ENCODE measurements at regions not wholly inside any gene's neighbourhood (a gene's known extent, or its start where the extent isn't known, plus 50 kb on each side); places are given as distances from the start of the nearest gene placed in this dataset.

DNA sequence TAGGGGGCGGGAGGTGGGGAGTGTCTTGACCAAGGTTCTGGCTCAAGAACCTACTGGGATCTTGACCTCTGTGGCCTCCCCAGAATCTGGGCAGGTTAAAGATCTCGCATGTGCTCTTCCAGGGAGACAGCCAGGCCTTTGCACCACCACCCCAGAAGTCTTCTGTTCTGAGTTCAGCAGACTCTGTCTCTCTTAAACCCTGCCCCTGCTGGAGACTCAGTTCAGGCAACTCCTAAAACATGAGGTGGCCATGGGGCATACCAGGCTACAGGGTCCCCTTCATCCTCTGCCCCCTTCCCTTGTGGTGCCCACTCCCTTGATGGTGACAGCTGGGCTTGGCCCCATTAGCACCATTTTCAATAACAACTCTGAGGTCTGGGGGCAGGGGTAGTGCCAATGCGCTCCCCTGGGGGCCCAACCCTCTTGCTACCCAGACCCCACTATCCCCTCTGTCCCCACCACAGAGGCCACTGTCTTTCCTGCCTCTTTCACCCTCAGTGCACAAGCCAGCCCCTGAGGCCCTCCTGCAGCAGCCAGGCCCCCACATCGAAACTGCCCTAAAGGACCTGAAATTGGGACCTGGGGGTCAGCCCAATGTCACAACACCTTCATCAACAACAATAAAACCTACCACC lies 132.7 kb upstream of the RUNX3 start:
- Histone ChIP-seq H3K4me1 (no peaks in the 10 kb centered on the region), H3K27me3 (ENCODE audit: low read depth) (no peaks in the 10 kb centered on the region), H3K9me3 (no peaks in the 10 kb centered on the region), H3K4me3 (no peak overlapping the region), H3K36me3 (replicated peaks) (no peaks in the 10 kb centered on the region)
- in situ Hi-C loops (cut with MboI; ENCODE audit: low sequenced_read_pairs) = no loop called here
- no peak for DNase-seq (ENCODE audit: low spot score in 2 of 2)

DNA sequence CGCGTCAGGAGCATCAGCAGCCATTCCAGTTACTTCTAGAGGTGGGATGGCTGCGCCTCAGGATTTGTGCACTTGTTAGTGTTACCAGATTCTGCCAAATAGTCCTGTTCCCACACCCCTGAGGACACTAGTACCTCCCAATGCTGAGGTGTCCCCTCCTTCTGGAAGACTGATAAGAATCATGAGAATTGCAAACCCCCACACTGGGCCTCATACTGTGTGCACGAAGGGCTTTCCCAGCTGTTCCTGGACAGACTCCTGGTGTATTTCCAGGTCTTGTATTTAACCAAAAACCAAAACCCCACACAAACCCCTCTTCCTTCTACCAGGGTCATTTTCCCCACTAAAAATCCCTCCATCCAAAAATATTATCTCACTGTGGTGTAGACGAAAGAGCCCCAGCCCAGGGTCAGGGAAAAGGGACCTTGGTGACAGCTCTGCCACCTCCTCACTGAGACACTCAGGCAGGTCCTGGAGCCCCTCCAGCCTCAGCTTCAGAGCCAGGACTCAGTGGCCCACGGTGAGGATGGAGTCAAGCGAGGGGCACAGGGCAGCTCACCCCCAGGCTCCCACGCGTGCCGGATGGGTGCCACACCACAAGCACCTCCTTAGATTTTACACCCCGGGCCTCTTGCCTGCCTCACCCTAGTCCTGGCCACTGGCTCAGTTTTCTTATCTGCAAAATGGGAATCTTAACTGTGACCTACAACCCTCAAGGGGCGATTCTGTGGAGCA lies 131.4 kb upstream of the RUNX3 start:
- no peaks in the 10 kb centered on the region for H3K9me3 ChIP-seq
- no peaks in the 10 kb centered on the region for H3K27me3 ChIP-seq (ENCODE audit: low read depth)
- H3K36me3 ChIP-seq (replicated peaks) = no peaks in the 10 kb centered on the region
- no peak overlapping the region for H3K4me3 ChIP-seq
- in situ Hi-C loops (cut with MboI; ENCODE audit: low sequenced_read_pairs) = no loop called here
- H3K4me1 ChIP-seq = no peaks in the 10 kb centered on the region
- DNase-seq (ENCODE audit: low spot score in 2 of 2) = no peak

DNA sequence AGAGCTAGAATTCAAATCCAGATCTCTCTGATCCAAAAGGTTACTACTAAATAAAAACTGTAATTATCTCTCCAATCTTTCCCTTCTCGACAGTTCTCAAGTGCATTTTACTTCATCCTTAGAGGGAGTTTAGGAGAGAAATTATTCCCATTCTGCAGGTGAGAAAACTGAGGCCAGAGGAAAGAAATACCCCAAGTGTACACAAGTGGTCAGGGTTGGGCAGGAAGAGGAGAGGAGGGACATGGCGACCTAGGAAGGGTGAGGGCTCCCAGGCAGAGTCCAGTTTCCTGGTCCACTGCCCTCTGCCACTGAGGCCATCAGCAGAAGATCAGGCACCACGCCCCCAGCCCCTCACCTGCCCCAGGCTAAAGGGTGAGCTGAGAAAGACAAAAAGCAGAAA lies 127.1 kb upstream of the RUNX3 start:
- no peaks in the 10 kb centered on the region for H3K9me3 ChIP-seq
- in situ Hi-C loops (cut with MboI; ENCODE audit: low sequenced_read_pairs) = no loop called here
- no peaks in the 10 kb centered on the region for H3K36me3 ChIP-seq (replicated peaks)
- no peaks in the 10 kb centered on the region for H3K4me1 ChIP-seq
- DNase-seq (ENCODE audit: low spot score in 2 of 2) = no peak
- H3K27me3 ChIP-seq (ENCODE audit: low read depth) = peaks cover 12% of the 10 kb centered on the region
- no peak overlapping the region for H3K4me3 ChIP-seq

DNA sequence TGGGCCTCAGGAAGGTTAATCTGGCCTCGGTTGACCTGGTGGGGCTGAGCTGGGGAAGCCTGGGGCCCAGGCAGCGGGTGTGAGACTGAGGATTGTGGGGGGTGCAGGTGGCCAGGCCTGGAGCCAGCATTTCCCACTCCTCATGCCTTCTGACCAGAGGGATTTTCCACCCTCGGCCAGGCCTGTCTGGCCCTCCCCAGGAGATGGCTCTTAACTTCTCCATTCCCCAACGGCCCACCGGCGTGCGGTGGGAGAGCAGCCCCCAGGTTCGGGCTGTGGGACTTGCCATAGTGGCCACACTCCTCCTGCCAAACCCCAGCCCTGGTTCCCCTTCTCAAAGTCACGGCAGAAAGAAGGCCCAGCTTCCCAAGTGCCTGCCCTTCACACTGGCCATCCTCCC lies 126.5 kb upstream of the RUNX3 start:
- Histone ChIP-seq H3K9me3 (no peaks in the 10 kb centered on the region), H3K27me3 (ENCODE audit: low read depth) (peaks cover 12% of the 10 kb centered on the region), H3K4me1 (no peaks in the 10 kb centered on the region), H3K4me3 (no peak overlapping the region), H3K36me3 (replicated peaks) (no peaks in the 10 kb centered on the region)
- in situ Hi-C loops (cut with MboI; ENCODE audit: low sequenced_read_pairs) = no loop called here
- no peak for DNase-seq (ENCODE audit: low spot score in 2 of 2)

DNA sequence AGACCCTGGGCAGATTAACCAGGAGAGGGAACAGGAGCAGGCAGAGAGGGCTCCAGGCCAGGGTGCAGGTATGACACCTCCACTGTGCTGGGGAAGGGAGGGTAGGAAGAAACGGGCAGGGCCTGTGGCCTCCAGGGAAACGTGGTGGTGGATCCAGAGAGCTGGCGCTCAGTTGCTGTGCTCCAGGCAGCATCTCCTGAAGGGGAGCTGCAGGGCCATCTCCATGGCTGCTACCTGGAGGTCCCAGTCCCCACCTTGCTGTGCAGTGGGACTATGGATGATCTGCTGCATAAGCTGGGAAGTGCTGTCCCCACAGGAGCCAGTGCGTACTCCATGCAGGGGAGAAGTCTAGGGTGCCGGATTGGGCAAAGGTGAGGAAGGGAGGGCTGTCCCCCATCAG lies 125.9 kb upstream of the RUNX3 start:
- in situ Hi-C loops (cut with MboI; ENCODE audit: low sequenced_read_pairs) = no loop called here

DNA sequence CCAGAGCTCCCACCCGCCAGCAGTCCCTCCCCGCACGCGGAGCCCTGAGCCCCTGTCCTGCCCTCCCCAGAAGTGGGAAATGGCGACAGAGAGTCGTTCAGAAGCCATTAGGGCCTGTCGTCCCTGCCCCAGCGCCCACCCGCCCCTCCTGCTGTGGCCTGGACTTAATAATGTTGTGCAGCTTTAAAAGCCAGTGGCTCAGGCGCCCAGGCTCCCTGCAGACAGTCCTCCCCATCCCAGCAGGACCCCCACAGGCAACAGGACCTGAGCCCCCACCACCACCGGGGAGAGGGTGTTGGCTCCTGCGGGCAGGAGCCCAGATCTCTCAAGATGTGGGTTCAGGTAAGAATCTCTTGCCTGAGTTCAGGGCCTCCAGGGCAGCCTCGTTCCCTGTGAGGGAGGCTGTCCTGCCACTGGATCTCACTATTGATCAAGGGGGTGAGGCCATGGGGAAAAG lies 125.3 kb upstream of the RUNX3 start:
- Histone ChIP-seq H3K27me3 (ENCODE audit: low read depth) (peaks cover 12% of the 10 kb centered on the region), H3K9me3 (no peaks in the 10 kb centered on the region), H3K4me3 (no peak overlapping the region), H3K36me3 (replicated peaks) (no peaks in the 10 kb centered on the region), H3K4me1 (no peaks in the 10 kb centered on the region)
- in situ Hi-C loops (cut with MboI; ENCODE audit: low sequenced_read_pairs) = no loop called here
- no peak for DNase-seq (ENCODE audit: low spot score in 2 of 2)

More for the DNA sequence above, 125.9 kb upstream of the RUNX3 start:
- H3K4me3 ChIP-seq = no peak overlapping the region
- H3K9me3 ChIP-seq = no peaks in the 10 kb centered on the region
- no peaks in the 10 kb centered on the region for H3K4me1 ChIP-seq
- H3K36me3 ChIP-seq (replicated peaks) = no peaks in the 10 kb centered on the region
- peaks cover 12% of the 10 kb centered on the region for H3K27me3 ChIP-seq (ENCODE audit: low read depth)
- no peak for DNase-seq (ENCODE audit: low spot score in 2 of 2)

DNA sequence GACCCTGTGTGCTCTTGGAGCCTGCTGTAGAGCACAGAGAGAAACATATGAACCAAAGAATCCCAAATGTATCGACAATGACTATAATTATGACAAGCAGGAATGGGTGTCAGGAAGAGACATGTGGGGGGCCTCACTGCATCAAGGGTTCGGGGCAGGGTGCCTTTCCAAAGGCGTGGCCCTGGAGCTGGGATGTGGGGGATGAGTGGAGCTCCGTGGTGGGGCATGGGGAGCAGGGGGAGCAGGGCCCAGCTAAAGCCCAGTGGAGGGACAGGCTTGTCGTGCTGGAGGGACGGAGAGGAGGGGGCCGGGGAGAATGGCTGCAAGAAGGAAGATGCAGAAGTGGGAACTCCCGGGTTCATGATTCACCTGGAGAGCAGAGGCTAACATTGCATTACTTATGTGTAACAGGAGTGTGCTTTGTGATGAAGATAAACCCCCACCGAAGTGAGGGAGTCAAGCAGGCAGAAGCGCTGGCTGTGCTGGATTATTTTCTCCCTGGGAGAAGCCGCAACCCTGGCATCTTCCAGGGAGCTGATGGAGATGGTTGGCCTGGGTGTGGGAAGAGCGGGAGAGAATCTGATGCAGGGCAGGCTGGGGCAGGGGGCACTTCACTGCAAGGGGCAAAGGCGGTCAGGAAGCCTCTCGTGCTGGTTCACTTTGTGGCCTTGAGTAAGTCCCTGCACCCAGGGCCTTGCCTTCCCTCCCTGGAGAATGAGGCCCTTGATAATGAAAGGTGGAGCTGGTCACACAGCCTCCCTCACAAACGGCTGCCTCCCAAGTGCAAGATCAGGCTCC lies 124.6 kb upstream of the RUNX3 start:
- peaks cover 12% of the 10 kb centered on the region for H3K27me3 ChIP-seq (ENCODE audit: low read depth)
- H3K9me3 ChIP-seq = no peaks in the 10 kb centered on the region
- H3K4me3 ChIP-seq = no peak overlapping the region
- DNase-seq (ENCODE audit: low spot score in 2 of 2) = no peak
- no peaks in the 10 kb centered on the region for H3K36me3 ChIP-seq (replicated peaks)
- in situ Hi-C loops (cut with MboI; ENCODE audit: low sequenced_read_pairs) = no loop called here
- no peaks in the 10 kb centered on the region for H3K4me1 ChIP-seq

DNA sequence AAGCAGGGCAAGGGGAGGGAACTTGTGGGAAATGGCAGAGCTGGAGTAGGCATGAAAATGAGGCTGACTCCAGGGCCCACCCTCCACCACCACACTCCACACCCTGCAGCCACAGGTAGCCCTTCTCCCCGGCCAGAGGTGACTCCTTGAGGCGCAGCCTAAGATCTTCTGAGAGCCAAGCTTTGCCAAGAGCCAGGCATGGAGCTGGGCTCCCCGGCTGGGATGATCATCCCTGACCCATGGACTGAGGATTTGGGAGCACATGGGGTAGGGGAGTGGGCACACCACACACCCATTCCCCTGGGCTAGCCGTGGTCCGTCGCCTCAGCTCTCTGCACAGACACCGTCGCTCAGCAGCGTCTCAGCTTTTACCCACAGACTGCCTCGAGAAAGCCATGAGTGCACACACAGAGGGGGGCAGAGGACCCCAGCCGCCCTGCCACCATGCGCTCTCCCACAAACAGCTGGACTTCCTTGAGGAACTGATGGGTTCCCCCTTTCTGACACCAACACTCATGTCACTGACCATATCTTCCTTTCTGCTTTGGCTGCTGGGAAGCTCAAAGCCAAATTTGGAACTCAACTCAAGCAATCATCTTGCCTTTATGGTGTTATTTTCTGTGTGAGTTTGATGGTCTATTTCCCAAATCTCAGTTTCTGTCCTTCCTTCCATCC lies 123.6 kb upstream of the RUNX3 start:
- Histone ChIP-seq H3K27me3 (ENCODE audit: low read depth) (peaks cover 12% of the 10 kb centered on the region), H3K36me3 (replicated peaks) (no peaks in the 10 kb centered on the region), H3K9me3 (no peaks in the 10 kb centered on the region), H3K4me3 (no peak overlapping the region), H3K4me1 (no peaks in the 10 kb centered on the region)
- DNase-seq (ENCODE audit: low spot score in 2 of 2) = no peak
- in situ Hi-C loops (cut with MboI; ENCODE audit: low sequenced_read_pairs) = no loop called here

DNA sequence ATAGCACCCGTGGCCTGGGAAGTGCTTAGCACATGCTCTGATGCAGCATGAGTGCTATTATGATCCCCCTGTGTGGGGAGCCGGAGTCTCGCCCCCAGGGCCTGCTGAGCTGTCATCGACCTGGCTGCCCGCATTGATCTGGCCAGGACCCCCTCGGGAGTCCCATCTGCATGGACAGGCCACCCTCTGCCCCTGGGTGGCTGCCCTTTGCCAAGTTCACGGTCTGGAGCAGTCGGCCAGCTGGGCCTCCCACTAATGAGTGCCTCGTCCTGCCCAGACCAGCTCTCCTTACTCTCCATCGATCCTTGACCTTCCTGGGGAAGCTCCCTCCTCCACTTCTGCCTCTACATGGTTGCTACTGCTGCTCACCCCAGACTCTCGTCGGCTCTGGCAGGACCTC lies 121.8 kb upstream of the RUNX3 start:
- Histone ChIP-seq H3K4me1 (no peaks in the 10 kb centered on the region), H3K9me3 (no peaks in the 10 kb centered on the region), H3K4me3 (no peak overlapping the region), H3K27me3 (ENCODE audit: low read depth) (peaks cover 12% of the 10 kb centered on the region), H3K36me3 (replicated peaks) (no peaks in the 10 kb centered on the region)
- DNase-seq (ENCODE audit: low spot score in 2 of 2) = no peak
- in situ Hi-C loops (cut with MboI; ENCODE audit: low sequenced_read_pairs) = no loop called here

DNA sequence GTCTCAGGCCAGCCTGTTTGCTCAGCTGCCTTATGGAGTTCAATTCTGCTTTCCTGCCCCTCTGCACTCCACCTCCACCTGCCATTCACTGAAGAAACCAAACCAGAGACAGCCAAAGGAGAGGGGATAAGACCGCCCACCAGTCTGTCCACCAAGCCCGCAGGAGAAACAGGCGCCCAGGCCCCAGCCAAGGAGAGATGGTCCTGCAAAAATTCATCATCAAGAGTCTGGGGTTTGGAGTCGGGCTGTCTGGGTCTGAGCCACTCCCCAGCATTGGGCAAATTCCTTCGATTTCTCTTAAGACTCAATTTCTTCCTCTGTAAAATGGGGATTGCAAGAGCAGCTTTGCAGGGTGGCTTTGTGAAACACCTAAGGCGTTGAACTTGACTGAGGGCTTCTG lies 121.4 kb upstream of the RUNX3 start:
- in situ Hi-C loops (cut with MboI; ENCODE audit: low sequenced_read_pairs) = no loop called here
- no peak for DNase-seq (ENCODE audit: low spot score in 2 of 2)
- Histone ChIP-seq H3K4me1 (no peaks in the 10 kb centered on the region), H3K27me3 (ENCODE audit: low read depth) (peaks cover 12% of the 10 kb centered on the region), H3K4me3 (no peak overlapping the region), H3K9me3 (no peaks in the 10 kb centered on the region), H3K36me3 (replicated peaks) (no peaks in the 10 kb centered on the region)

DNA sequence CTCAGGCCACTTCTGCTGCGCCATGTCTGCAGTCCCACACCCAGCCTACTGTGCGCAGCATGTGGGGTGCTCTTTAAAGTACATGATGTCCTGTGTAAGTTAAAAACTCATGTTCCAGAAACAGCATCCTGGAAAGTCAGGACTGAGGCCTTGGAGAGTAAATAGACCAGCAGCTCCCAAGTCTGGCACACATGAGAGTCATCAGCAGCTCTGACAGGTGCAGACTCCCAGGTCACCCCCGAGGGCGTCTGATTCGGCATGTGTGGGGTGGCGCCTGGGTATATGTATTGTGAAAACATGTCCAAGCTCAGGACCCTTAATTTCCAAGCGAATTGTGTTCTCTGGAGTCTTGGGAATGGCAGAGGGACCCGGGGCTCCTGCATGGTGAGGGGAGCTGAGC lies 120.1 kb upstream of the RUNX3 start:
- Histone ChIP-seq H3K9me3 (no peaks in the 10 kb centered on the region), H3K36me3 (replicated peaks) (no peaks in the 10 kb centered on the region), H3K27me3 (ENCODE audit: low read depth) (peaks cover 12% of the 10 kb centered on the region), H3K4me1 (no peaks in the 10 kb centered on the region), H3K4me3 (no peak overlapping the region)
- in situ Hi-C loops (cut with MboI; ENCODE audit: low sequenced_read_pairs) = no loop called here
- no peak for DNase-seq (ENCODE audit: low spot score in 2 of 2)

DNA sequence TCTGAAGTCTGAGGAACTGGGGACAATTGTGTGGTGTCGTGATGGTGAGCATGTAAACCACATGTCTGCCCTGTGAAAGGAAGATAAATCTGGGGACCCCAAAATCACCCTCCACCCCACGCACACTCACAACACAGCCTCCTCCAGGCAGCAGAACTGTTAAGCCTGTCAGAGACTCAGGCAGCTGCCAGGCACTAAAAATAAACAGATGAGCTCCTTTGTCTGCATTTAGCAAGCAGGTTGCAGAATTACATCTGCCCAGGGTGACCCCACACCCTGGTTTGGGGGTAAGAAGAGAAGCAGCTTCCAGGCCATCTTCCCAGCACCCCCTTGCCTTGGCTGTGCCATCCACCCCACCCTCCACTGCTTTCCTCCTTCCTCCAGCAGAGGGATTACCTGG lies 119.1 kb upstream of the RUNX3 start:
- no peak for DNase-seq (ENCODE audit: low spot score in 2 of 2)
- Histone ChIP-seq H3K4me1 (no peaks in the 10 kb centered on the region), H3K27me3 (ENCODE audit: low read depth) (peaks cover 12% of the 10 kb centered on the region), H3K9me3 (no peaks in the 10 kb centered on the region), H3K4me3 (no peak overlapping the region), H3K36me3 (replicated peaks) (no peaks in the 10 kb centered on the region)
- in situ Hi-C loops (cut with MboI; ENCODE audit: low sequenced_read_pairs) = no loop called here

DNA sequence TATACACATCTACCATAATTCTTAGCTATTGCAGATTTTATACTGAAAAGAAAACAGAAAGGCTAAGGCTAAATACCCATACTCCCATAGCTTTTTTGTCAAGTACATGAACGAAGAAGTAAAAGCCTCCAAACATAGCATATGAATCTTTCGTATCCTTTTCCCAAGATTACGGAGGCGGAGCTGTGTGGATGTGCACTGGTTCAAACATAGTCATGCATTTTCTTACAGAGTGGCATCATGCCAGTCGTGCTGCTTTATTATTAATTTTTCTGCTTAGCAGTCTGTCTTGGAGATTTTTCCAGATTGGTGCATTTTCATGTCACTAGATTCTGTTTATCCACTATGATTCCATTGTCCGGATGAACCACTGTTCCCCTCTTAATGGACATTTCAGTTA lies 118.7 kb upstream of the RUNX3 start:
- Histone ChIP-seq H3K36me3 (replicated peaks) (no peaks in the 10 kb centered on the region), H3K27me3 (ENCODE audit: low read depth) (peaks cover 10% of the 10 kb centered on the region), H3K9me3 (no peaks in the 10 kb centered on the region), H3K4me1 (no peaks in the 10 kb centered on the region), H3K4me3 (no peak overlapping the region)
- in situ Hi-C loops (cut with MboI; ENCODE audit: low sequenced_read_pairs) = no loop called here
- no peak for DNase-seq (ENCODE audit: low spot score in 2 of 2)

Data from HAP-1 (cell line).